Osteoblast (primary cell): ENCODE measurements at regions not wholly inside any gene's neighbourhood (a gene's known extent, or its start where the extent isn't known, plus 50 kb on each side); places are given as distances from the start of the nearest gene placed in this dataset.

ENCODE experiments used
- DNase-seq: peaks from one replicate; pipeline ENCODE4 v3.0.0; 2011; ENCODE audit warnings: low spot score, mixed read lengths; ENCODE audit not compliant: insufficient read length; ENCODE audit errors: missing footprints
- H2AFZ ChIP-seq: 2 replicates; pipeline ENCODE4 v1.6.0; 2011; ENCODE audit warnings: mild to moderate bottlenecking, low read length
- H3K27ac ChIP-seq: 2 replicates; pipeline ENCODE4 v1.5.1; 2011; ENCODE audit warnings: mild to moderate bottlenecking, low read depth, low read length, moderate library complexity
- H3K27me3 ChIP-seq: 2 replicates; pipeline ENCODE4 v1.6.0; 2012; ENCODE audit warnings: mild to moderate bottlenecking, control low read depth, inconsistent platforms, low read length, moderate library complexity; ENCODE audit not compliant: insufficient read depth
- H3K36me3 ChIP-seq: 2 replicates; pipeline ENCODE4 v1.5.1; 2011; ENCODE audit warnings: mild to moderate bottlenecking, low read length, control low read depth, moderate library complexity; ENCODE audit not compliant: insufficient read depth
- H3K4me1 ChIP-seq: 2 replicates; pipeline ENCODE4 v1.5.1; 2011; ENCODE audit warnings: mild to moderate bottlenecking, low read length, control low read depth, moderate library complexity; ENCODE audit not compliant: insufficient read depth
- H3K4me2 ChIP-seq: 2 replicates; pipeline ENCODE4 v1.6.0; 2011; ENCODE audit warnings: mild to moderate bottlenecking, low read length; ENCODE audit not compliant: insufficient read depth
- H3K4me3 ChIP-seq: fragments of 200-600 bp; sonication (generic); 3 replicates; pipeline ENCODE4 v1.5.1; 2012; ENCODE audit warnings: mild to moderate bottlenecking, low read length, inconsistent platforms; ENCODE audit not compliant: insufficient read depth
- H3K79me2 ChIP-seq: 2 replicates; pipeline ENCODE4 v1.6.0; 2012; ENCODE audit warnings: mild to moderate bottlenecking, low read length, control low read depth, inconsistent platforms; ENCODE audit not compliant: insufficient read depth
- H3K9me3 ChIP-seq: 2 replicates; pipeline ENCODE4 v1.5.1; 2011; ENCODE audit warnings: low read depth, low read length, control low read depth
- H4K20me1 ChIP-seq: 2 replicates; pipeline ENCODE4 v1.6.0; 2012; ENCODE audit warnings: mild to moderate bottlenecking, low read length, control low read depth; ENCODE audit not compliant: insufficient read depth
- TF ChIP-seq, protein P1 (sequence below): IDR thresholded peaks from 2 replicates; pipeline ENCODE4 v1.5.1; 2011; ENCODE audit warnings: mild to moderate bottlenecking, low read depth, low read length, moderate library complexity; ENCODE audit errors: extremely low read depth

DNA sequence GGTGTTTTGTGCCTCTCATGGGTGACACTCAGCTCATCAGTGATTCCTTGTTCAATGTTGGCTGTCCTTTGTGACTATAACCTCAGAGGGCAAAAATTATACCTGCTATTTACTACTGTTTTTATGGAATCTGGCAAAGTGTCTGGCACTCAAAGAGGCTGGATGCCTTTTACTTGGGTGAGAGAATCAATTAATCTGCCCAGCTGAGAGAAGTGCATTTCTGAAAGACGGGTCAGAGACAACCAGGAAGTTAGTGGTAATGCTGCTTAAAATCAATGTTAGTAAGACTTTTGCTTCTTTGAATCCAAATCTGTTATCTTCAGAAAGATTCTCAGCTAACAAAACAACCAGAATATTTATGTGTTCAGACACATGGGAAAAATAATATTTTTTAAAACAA is 436.2 kb upstream of the SUCLG2 start:
- no peak overlapping the region for H3K4me2 ChIP-seq
- no peaks in the 10 kb centered on the region for H3K27me3 ChIP-seq
- no peak overlapping the region for H3K4me3 ChIP-seq

DNA sequence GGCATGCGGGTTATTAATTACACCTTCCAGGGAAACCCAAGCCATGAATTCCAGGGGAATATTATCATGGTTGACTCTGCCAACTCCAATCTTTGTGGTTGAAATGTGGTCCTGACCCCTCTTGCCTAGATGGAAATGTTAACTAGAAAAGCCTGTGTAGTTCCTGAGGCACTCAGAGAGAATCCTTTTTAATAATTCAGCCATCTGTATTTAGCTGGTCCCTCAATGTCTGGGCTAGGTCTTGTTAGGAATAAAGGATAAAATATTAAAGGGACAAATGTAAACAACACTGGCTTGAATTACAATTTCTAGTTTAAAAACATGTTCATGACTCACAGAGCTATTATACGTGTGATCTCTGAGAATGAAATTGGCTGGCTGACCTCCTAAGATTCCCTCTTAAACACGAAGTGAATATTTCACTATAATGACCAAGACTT is 435.2 kb upstream of the SUCLG2 start:
- no peak overlapping the region for H2AFZ ChIP-seq
- DNase-seq, result no peak
- no peaks in the 10 kb centered on the region for H3K79me2 ChIP-seq
- H3K4me2 ChIP-seq, result no peak overlapping the region
- H3K4me3 ChIP-seq, result no peak overlapping the region
- no peaks in the 10 kb centered on the region for H3K4me1 ChIP-seq
- H3K27ac ChIP-seq, result no peak overlapping the region
- H3K27me3 ChIP-seq, result no peaks in the 10 kb centered on the region
- no peaks in the 10 kb centered on the region for H3K9me3 ChIP-seq
- TF ChIP-seq, protein P1, sequence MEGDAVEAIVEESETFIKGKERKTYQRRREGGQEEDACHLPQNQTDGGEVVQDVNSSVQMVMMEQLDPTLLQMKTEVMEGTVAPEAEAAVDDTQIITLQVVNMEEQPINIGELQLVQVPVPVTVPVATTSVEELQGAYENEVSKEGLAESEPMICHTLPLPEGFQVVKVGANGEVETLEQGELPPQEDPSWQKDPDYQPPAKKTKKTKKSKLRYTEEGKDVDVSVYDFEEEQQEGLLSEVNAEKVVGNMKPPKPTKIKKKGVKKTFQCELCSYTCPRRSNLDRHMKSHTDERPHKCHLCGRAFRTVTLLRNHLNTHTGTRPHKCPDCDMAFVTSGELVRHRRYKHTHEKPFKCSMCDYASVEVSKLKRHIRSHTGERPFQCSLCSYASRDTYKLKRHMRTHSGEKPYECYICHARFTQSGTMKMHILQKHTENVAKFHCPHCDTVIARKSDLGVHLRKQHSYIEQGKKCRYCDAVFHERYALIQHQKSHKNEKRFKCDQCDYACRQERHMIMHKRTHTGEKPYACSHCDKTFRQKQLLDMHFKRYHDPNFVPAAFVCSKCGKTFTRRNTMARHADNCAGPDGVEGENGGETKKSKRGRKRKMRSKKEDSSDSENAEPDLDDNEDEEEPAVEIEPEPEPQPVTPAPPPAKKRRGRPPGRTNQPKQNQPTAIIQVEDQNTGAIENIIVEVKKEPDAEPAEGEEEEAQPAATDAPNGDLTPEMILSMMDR, result no peak
- H3K36me3 ChIP-seq, result no peaks in the 10 kb centered on the region
- H4K20me1 ChIP-seq, result no peaks in the 10 kb centered on the region

More for the DNA sequence above, 436.2 kb upstream of the SUCLG2 start:
- Histone ChIP-seq H3K36me3 (no peaks in the 10 kb centered on the region), H3K9me3 (no peaks in the 10 kb centered on the region), H4K20me1 (no peaks in the 10 kb centered on the region), H2AFZ (no peak overlapping the region), H3K27ac (no peak overlapping the region), H3K4me1 (no peaks in the 10 kb centered on the region), H3K79me2 (no peaks in the 10 kb centered on the region)
- TF ChIP-seq, protein P1, result no peak
- no peak for DNase-seq

DNA sequence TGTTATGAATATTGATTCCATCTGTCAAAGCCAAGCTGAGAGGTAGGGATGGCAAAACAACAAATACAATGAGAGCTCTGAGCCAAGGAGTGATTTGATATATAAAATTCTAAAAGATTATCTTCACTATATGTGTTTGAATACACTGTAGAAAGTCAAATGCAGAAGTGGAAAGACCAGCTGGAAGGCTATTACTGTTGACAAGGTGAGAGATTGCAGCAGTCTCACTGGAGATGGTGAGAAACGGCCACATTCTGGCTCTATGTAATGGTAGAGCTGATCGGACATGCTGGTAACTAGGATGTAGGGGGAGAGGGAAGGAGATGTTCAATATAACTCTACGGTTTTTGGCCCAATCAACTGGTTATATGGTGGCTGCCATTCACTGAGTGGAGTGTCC is 434.2 kb upstream of the SUCLG2 start:
- TF ChIP-seq, protein P1, result no peak
- H3K27me3 ChIP-seq, result no peaks in the 10 kb centered on the region
- DNase-seq, result no peak
- H3K9me3 ChIP-seq, result no peaks in the 10 kb centered on the region
- no peaks in the 10 kb centered on the region for H3K36me3 ChIP-seq
- H4K20me1 ChIP-seq, result no peaks in the 10 kb centered on the region
- no peak overlapping the region for H3K27ac ChIP-seq
- no peaks in the 10 kb centered on the region for H3K4me1 ChIP-seq
- no peak overlapping the region for H2AFZ ChIP-seq
- no peak overlapping the region for H3K4me3 ChIP-seq
- H3K79me2 ChIP-seq, result no peaks in the 10 kb centered on the region
- no peak overlapping the region for H3K4me2 ChIP-seq

DNA sequence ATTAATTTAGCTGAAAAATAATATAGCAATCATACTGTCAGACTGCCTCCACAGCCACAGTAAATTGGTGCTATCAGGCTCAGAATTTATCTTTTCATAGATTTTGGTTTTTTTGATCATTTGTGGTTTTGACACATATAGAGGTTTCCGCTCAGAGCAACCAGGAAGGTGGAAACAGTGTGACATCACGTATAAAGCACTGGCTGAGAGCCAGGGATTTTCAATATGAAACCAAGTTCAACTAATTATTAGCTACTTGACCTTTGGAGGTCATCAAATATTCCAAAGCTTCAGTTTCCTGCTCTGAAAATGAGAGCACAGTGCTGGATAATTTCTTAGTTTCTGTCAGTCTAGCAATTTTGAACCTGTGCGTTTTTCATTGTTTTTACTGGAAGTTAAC is 433.8 kb upstream of the SUCLG2 start:
- Histone ChIP-seq H4K20me1 (no peaks in the 10 kb centered on the region), H3K4me2 (no peak overlapping the region), H3K79me2 (no peaks in the 10 kb centered on the region), H3K9me3 (no peaks in the 10 kb centered on the region), H3K27ac (no peak overlapping the region), H2AFZ (no peak overlapping the region), H3K27me3 (no peaks in the 10 kb centered on the region), H3K4me3 (no peak overlapping the region), H3K4me1 (no peaks in the 10 kb centered on the region), H3K36me3 (no peaks in the 10 kb centered on the region)
- TF ChIP-seq, protein P1, result no peak
- DNase-seq, result no peak
